Nephron (organoid): ENCODE measurements at regions not wholly inside any gene's neighbourhood (a gene's known extent, or its start where the extent isn't known, plus 50 kb on each side); places are given as distances from the start of the nearest gene placed in this dataset.
A peak's percentile ranks its signal among the peaks of the same experiment; 100 is the strongest.

ENCODE experiments used
- H3K27ac Mint-ChIP-seq, 3 experiments: 2 replicates each; pipeline ENCODE4 v1.8.0; 2020; ENCODE audit warnings: mixed read lengths in 3 of 3, mild to moderate bottlenecking in 2 of 3, moderate library complexity in 1 of 3
- H3K27me3 Mint-ChIP-seq: 2 replicates; pipeline ENCODE4 v1.8.0; 2021; ENCODE audit warnings: low read depth, mild to moderate bottlenecking, moderate library complexity, mixed read lengths
- H3K36me3 Mint-ChIP-seq: 2 replicates; pipeline ENCODE4 v1.8.0; 2020; ENCODE audit warnings: low read depth, mixed read lengths
- H3K4me1 Mint-ChIP-seq: 2 replicates; pipeline ENCODE4 v1.8.0; 2020; ENCODE audit warnings: mixed read lengths
- H3K4me3 Mint-ChIP-seq, 3 experiments: 2 replicates each; pipeline ENCODE4 v1.8.0; 2020; ENCODE audit warnings: mild to moderate bottlenecking in 3 of 3, mixed read lengths in 3 of 3, moderate library complexity in 2 of 3
- H3K9me3 Mint-ChIP-seq: 2 replicates; pipeline ENCODE4 v1.8.0; 2020; ENCODE audit warnings: mixed read lengths
- TF ChIP-seq, protein P1 (sequence below), 3 experiments: fragments of 200-600 bp; sonication (generic); IDR thresholded peaks; one replicate each; pipeline ENCODE4 v1.5.0; 2021; ENCODE audit warnings: antibody characterized with exemption in 3 of 3; ENCODE audit not compliant: unreplicated experiment in 3 of 3

DNA sequence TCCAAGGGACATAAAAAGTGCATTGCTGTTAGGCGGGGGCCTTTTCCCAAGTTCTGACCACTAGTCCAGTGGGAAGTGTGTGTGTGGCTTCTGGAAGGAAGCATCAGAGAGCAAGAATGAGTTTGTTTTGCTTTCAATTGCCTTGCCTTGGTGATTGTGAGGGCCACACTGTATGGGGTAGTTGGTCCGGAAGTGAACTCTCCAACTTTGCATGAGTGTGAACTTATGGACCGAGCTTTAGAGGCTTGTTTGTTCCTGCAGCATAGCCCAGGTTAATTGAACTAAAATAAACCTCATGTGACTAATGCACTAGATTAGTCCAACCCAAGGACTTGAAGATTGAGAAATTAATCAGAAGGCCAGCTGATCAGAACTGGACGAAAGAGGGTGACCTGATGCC is 171.7 kb downstream of the NR2F2 start:
- Mint-ChIP-seq H3K27ac (no peak overlapping the region), H3K4me1 (no peaks in the 10 kb centered on the region), H3K36me3 (no peaks in the 10 kb centered on the region), H3K27me3 (peaks cover 16% of the 10 kb centered on the region), H3K4me3 (no peak overlapping the region), H3K9me3 (no peaks in the 10 kb centered on the region)
- TF ChIP-seq, protein P1, sequence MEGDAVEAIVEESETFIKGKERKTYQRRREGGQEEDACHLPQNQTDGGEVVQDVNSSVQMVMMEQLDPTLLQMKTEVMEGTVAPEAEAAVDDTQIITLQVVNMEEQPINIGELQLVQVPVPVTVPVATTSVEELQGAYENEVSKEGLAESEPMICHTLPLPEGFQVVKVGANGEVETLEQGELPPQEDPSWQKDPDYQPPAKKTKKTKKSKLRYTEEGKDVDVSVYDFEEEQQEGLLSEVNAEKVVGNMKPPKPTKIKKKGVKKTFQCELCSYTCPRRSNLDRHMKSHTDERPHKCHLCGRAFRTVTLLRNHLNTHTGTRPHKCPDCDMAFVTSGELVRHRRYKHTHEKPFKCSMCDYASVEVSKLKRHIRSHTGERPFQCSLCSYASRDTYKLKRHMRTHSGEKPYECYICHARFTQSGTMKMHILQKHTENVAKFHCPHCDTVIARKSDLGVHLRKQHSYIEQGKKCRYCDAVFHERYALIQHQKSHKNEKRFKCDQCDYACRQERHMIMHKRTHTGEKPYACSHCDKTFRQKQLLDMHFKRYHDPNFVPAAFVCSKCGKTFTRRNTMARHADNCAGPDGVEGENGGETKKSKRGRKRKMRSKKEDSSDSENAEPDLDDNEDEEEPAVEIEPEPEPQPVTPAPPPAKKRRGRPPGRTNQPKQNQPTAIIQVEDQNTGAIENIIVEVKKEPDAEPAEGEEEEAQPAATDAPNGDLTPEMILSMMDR (IDR thresholded peaks at IDR 0.05; ENCODE audit: unreplicated experiment in 3 of 3), result no peak

DNA sequence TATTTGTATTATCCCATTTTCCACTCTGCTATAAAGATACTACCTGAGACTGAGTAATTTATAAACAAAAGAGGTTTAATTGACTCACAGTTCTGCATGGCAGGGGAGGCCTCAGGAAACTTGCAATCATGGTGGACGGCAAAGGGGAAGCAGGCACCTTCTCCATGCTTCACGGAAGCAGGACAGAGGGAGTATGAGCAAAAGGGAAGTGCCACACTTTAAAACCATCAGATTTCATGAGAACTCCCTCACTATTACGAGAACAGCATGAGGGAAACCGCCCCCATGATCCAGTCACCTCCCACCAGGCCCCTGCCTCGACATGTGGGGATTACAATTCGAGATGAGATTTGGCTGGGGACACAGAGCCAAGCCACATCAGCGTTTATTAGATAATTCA is 172.8 kb downstream of the NR2F2 start:
- Mint-ChIP-seq H3K36me3 (no peaks in the 10 kb centered on the region), H3K4me1 (no peaks in the 10 kb centered on the region), H3K27me3 (peaks cover 17% of the 10 kb centered on the region), H3K9me3 (no peaks in the 10 kb centered on the region), H3K27ac (no peak overlapping the region), H3K4me3 (no peak overlapping the region)
- TF ChIP-seq, protein P1 (IDR thresholded peaks at IDR 0.05; ENCODE audit: unreplicated experiment in 3 of 3), result no peak

DNA sequence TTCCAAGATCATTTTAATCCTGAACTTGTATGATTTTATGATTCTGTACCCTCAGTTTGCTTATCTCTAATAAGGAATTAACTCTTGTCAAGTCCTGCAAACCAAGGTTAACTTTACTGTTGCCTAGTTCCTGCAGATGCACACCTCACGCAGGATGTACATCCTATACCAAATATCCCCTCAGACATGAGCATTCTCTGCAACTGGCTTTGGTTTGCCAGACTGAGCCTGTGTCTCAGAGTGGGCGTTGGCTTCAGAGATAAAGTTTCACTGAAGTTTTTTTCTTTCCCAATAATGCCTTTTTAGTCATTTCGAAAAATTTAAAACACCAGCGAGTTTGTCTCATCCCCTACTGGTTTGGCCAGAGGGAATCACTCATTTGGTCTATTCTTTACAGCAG is 173.9 kb downstream of the NR2F2 start:
- no peak overlapping the region for H3K27ac Mint-ChIP-seq
- no peaks in the 10 kb centered on the region for H3K36me3 Mint-ChIP-seq
- no peaks in the 10 kb centered on the region for H3K4me1 Mint-ChIP-seq
- H3K9me3 Mint-ChIP-seq, result no peaks in the 10 kb centered on the region
- H3K27me3 Mint-ChIP-seq, result peaks cover 17% of the 10 kb centered on the region
- H3K4me3 Mint-ChIP-seq, result no peak overlapping the region
- TF ChIP-seq, protein P1 (IDR thresholded peaks at IDR 0.05; ENCODE audit: unreplicated experiment in 3 of 3), result no peak

DNA sequence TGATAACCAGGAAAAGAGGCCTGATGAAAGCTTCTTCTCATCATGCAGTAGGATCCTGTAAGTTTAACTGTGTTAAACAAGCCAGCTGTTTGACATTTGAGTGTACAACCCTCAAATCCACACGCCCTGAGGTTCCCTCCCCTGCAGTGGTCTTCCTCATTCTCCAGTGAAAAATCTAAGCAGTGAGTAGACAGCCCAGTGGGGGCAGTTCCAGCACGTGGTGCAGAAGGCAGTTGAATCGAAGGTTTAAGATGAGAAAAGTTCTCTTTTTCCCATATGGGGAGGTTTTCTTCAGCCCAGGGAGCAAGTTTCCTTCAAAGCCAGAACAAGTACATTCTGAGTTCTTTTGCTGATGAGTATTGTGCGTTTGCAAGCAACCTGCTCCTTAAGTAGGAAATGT is 174.5 kb downstream of the NR2F2 start:
- Mint-ChIP-seq H3K27ac (no peak overlapping the region), H3K4me3 (no peak overlapping the region), H3K9me3 (no peaks in the 10 kb centered on the region), H3K36me3 (no peaks in the 10 kb centered on the region), H3K4me1 (no peaks in the 10 kb centered on the region), H3K27me3 (peaks cover 15% of the 10 kb centered on the region)
- TF ChIP-seq, protein P1 (IDR thresholded peaks at IDR 0.05; ENCODE audit: unreplicated experiment in 3 of 3), result no peak

DNA sequence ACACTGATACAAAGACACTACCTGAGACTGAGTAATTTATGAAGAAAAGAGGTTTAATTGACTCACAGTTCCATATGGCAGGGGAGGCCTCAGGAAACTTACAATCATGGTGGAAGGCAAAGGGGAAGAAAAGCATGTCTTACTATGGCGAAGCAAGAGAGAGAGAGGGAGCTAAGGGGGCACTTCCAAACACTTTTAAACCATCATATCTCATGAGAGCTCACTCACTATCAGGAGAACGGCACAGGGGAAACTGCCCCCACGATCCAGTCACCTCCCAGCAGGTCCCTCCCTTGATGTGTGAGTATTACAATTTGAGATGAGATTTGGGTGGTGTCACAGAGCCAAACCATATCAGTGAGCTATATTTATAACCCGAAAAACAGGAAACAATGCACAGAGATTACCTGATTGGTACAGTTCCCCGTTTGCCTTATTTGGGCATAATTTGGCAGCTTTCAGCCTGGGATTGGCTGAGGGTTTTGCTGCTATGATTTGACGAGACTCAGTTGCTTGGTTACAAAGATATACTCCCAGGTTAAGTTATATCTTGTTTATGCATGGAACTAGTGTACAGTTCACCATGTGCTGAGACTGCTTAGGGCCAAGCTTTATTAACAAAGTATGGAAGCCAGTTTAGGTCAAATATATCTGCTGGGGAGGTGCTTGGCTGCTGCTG is 184.2 kb downstream of the NR2F2 start:
- Mint-ChIP-seq H3K9me3 (peaks cover 17% of the 10 kb centered on the region), H3K27me3 (peaks cover 9% of the 10 kb centered on the region), H3K4me3 (no peak overlapping the region), H3K27ac (peak overlapping the region; percentile 69 to 82 (median 75)), H3K36me3 (peaks cover 8% of the 10 kb centered on the region), H3K4me1 (peaks cover 18% of the 10 kb centered on the region)
- TF ChIP-seq, protein P1 (IDR thresholded peaks at IDR 0.05; ENCODE audit: unreplicated experiment in 3 of 3), result no peak

DNA sequence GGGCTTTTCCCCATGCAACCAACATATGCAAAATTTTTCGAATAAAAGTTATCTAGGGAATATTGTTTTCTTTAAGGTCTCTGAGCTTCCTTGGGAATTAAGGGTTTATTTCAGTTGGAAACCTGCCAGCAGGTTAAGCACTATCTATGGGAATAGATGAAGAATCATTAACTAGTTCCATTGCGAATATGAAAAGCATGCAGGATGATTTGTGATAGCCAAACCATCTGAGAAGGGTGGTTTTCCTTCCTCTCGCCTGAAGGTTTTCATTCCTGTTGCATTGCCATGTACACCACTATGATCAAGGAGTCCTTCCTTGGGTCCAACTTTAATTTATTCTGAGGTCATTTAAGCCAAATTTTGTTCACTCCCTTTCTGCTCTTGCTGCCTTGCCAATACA is 184.9 kb downstream of the NR2F2 start:
- Mint-ChIP-seq H3K27ac (peak overlapping the region; percentile 69 to 82 (median 75)), H3K9me3 (peaks cover 18% of the 10 kb centered on the region), H3K4me3 (no peak overlapping the region), H3K36me3 (peaks cover 8% of the 10 kb centered on the region), H3K27me3 (peaks cover 9% of the 10 kb centered on the region), H3K4me1 (peaks cover 18% of the 10 kb centered on the region)
- TF ChIP-seq, protein P1 (IDR thresholded peaks at IDR 0.05; ENCODE audit: unreplicated experiment in 3 of 3), result no peak
